Right cardiac atrium (tissue), 5 donors: ENCODE measurements at regions not wholly inside any gene's neighbourhood (a gene's known extent, or its start where the extent isn't known, plus 50 kb on each side); places are given as distances from the start of the nearest gene placed in this dataset.
A peak's percentile ranks its signal among the peaks of the same experiment; 100 is the strongest.

Source experiments
- ATAC-seq, 2 donors: fragments of 200-7000 bp; cut with Tn5 transposase; one replicate each; pipeline versions ENCODE4 v1.8.0 to v1.9.1; 2020; ENCODE audit warnings: moderate library complexity in 2 of 2, mild to moderate bottlenecking in 1 of 2
- DNase-seq, 3 donors: peaks; one replicate each; pipeline ENCODE4 v3.0.0-alpha.2; 2020
- H3K27ac ChIP-seq: one replicate; pipeline ENCODE4 v1.5.1; 2013; ENCODE audit warnings: mild to moderate bottlenecking, low read length, control low read depth, moderate library complexity
- H3K27me3 ChIP-seq: one replicate; pipeline ENCODE4 v1.6.1; 2013; ENCODE audit not compliant: control insufficient read depth, insufficient read depth
- H3K4me1 ChIP-seq: one replicate; pipeline ENCODE4 v1.6.1; 2013; ENCODE audit warnings: low read length; ENCODE audit not compliant: control insufficient read depth, insufficient read depth
- H3K4me3 ChIP-seq: one replicate; pipeline ENCODE4 v1.5.1; 2013; ENCODE audit warnings: low read length, control low read depth
- H3K9me3 ChIP-seq: one replicate; pipeline ENCODE4 v1.6.1; 2013; ENCODE audit warnings: low read length; ENCODE audit not compliant: control insufficient read depth
- WGBS: extraction: QIAGEN DNeasy Blood & Tissue Kit; methylation state at CpG from one replicate; pipeline ENCODE4 v1.1.7; 2013; 5-methylcytosine and 5-hydroxymethylcytosine counted together
- intact Hi-C, 4 donors: fragments of 100-400 bp; cut with DNase I; formaldehyde crosslinking; loops; one replicate each; pipeline versions ENCODE4 v1.11.0 to v1.14.0; 2022 to 2023
- donor health status: healthy with polysubstance abuse.
- donor health status: DM: no; HTN: yes; CAD: no.
- donor health status: DM: no; HTN: no; CAD: no.
- donor health status: DM: no; HTN: yes; CAD: no; lungs with severe emphysema.
- donor health status: DM: yes; HTN: yes; CAD: no.

GRCh38 chr14:51446771-51447170 lies 204.9 kb upstream of the FRMD6 start:
- H3K27ac ChIP-seq = no peak overlapping the region
- intact Hi-C loops = no loop called here
- no peaks in the 10 kb centered on the region for H3K27me3 ChIP-seq
- DNase-seq (no peak), ATAC-seq (no peak)
- 78% methylated on average over 3 of the region's 3 CpGs for WGBS
- H3K4me1 ChIP-seq = no peaks in the 10 kb centered on the region
- no peaks in the 10 kb centered on the region for H3K9me3 ChIP-seq
- no peak overlapping the region for H3K4me3 ChIP-seq

GRCh38 chr14:51447411-51447810 lies 204.3 kb upstream of the FRMD6 start:
- ATAC-seq (no peak), DNase-seq (no peak)
- Histone ChIP-seq H3K4me1 (no peaks in the 10 kb centered on the region), H3K4me3 (no peak overlapping the region), H3K9me3 (no peaks in the 10 kb centered on the region), H3K27me3 (no peaks in the 10 kb centered on the region), H3K27ac (no peak overlapping the region)
- intact Hi-C loops = no loop called here
- 94% methylated on average over 4 of the region's 4 CpGs for WGBS

GRCh38 chr14:51448831-51449670 lies 202.7 kb upstream of the FRMD6 start:
- H3K27me3 ChIP-seq = no peaks in the 10 kb centered on the region
- no peak overlapping the region for H3K27ac ChIP-seq
- no peaks in the 10 kb centered on the region for H3K4me1 ChIP-seq
- peak; percentile 81 to 90 for ATAC-seq
- peak; percentile 20 to 57 (median 32) for DNase-seq
- H3K4me3 ChIP-seq = no peak overlapping the region
- 47% methylated on average over 2 of the region's 2 CpGs for WGBS
- H3K9me3 ChIP-seq = no peaks in the 10 kb centered on the region
- intact Hi-C loops = no loop called here

GRCh38 chr14:51449681-51450080 lies 202.0 kb upstream of the FRMD6 start:
- Histone ChIP-seq H3K4me1 (no peaks in the 10 kb centered on the region), H3K27ac (no peak overlapping the region), H3K4me3 (no peak overlapping the region), H3K27me3 (no peaks in the 10 kb centered on the region), H3K9me3 (no peaks in the 10 kb centered on the region)
- no peak for ATAC-seq
- intact Hi-C loops = no loop called here
- DNase-seq = no peak
- 80% methylated on average over 1 of the region's 1 CpG for WGBS

GRCh38 chr14:51451561-51451960 lies 200.1 kb upstream of the FRMD6 start:
- no peak overlapping the region for H3K27ac ChIP-seq
- WGBS = 66% methylated on average over 4 of the region's 4 CpGs
- no peak for ATAC-seq
- no peaks in the 10 kb centered on the region for H3K4me1 ChIP-seq
- intact Hi-C loops = no loop called here
- no peaks in the 10 kb centered on the region for H3K27me3 ChIP-seq
- H3K4me3 ChIP-seq = no peak overlapping the region
- no peaks in the 10 kb centered on the region for H3K9me3 ChIP-seq
- DNase-seq = no peak

- intact Hi-C loops = no loop called here
- 87% methylated on average over 8 of the region's 8 CpGs for WGBS
- no peak for DNase-seq
- H3K4me1 ChIP-seq = no peaks in the 10 kb centered on the region
- no peaks in the 10 kb centered on the region for H3K27me3 ChIP-seq
- no peak overlapping the region for H3K4me3 ChIP-seq
- ATAC-seq = no peak
- H3K27ac ChIP-seq = no peak overlapping the region
- no peaks in the 10 kb centered on the region for H3K9me3 ChIP-seq
Measured at GRCh38 chr14:51453869-51454268, 197.8 kb upstream of the FRMD6 start.

GRCh38 chr14:51454351-51454750 lies 197.4 kb upstream of the FRMD6 start:
- 65% methylated on average over 1 of the region's 1 CpG for WGBS
- intact Hi-C loops = no loop called here
- no peaks in the 10 kb centered on the region for H3K27me3 ChIP-seq

GRCh38 chr14:51455041-51455835 lies 196.5 kb upstream of the FRMD6 start:
- intact Hi-C loops = no loop called here
- ATAC-seq = no peak
- 89% methylated on average over 7 of the region's 7 CpGs for WGBS
- Histone ChIP-seq H3K9me3 (no peaks in the 10 kb centered on the region), H3K27ac (no peak overlapping the region), H3K27me3 (no peaks in the 10 kb centered on the region), H3K4me3 (no peak overlapping the region), H3K4me1 (no peaks in the 10 kb centered on the region)
- no peak for DNase-seq

More at GRCh38 chr14:51454351-51454750, 197.4 kb upstream of the FRMD6 start:
- DNase-seq (no peak), ATAC-seq (no peak)
- no peak overlapping the region for H3K4me3 ChIP-seq
- H3K9me3 ChIP-seq = no peaks in the 10 kb centered on the region
- H3K4me1 ChIP-seq = no peaks in the 10 kb centered on the region
- H3K27ac ChIP-seq = no peak overlapping the region

GRCh38 chr14:51457843-51458562 lies 193.7 kb upstream of the FRMD6 start:
- H3K4me3 ChIP-seq = no peak overlapping the region
- no peak for ATAC-seq
- H3K27ac ChIP-seq = no peak overlapping the region
- intact Hi-C loops = no loop called here
- no peak for DNase-seq
- H3K27me3 ChIP-seq = no peaks in the 10 kb centered on the region
- peaks cover 2% of the 10 kb centered on the region for H3K4me1 ChIP-seq
- 44% methylated on average over 1 of the region's 1 CpG for WGBS
- H3K9me3 ChIP-seq = no peaks in the 10 kb centered on the region

- Histone ChIP-seq H3K27ac (no peak overlapping the region), H3K27me3 (no peaks in the 10 kb centered on the region), H3K9me3 (no peaks in the 10 kb centered on the region), H3K4me1 (peaks cover 2% of the 10 kb centered on the region), H3K4me3 (no peak overlapping the region)
- DNase-seq (no peak), ATAC-seq (no peak)
- intact Hi-C loops = no loop called here
- WGBS = 91% methylated on average over 1 of the region's 1 CpG
Measured at GRCh38 chr14:51458563-51458955, 193.2 kb upstream of the FRMD6 start.

- Histone ChIP-seq H3K4me1 (peaks cover 2% of the 10 kb centered on the region), H3K4me3 (no peak overlapping the region), H3K27ac (no peak overlapping the region), H3K9me3 (no peaks in the 10 kb centered on the region), H3K27me3 (no peaks in the 10 kb centered on the region)
- intact Hi-C loops = no loop called here
- DNase-seq (no peak), ATAC-seq (no peak)
- 41% methylated on average over 1 of the region's 1 CpG for WGBS
Measured at GRCh38 chr14:51460011-51460410, 191.7 kb upstream of the FRMD6 start.
